ENCODE measurements at regions not wholly inside any gene's neighbourhood (a gene's known extent, or its start where the extent isn't known, plus 50 kb on each side); places are given as distances from the start of the nearest gene placed in this dataset.

DNA sequence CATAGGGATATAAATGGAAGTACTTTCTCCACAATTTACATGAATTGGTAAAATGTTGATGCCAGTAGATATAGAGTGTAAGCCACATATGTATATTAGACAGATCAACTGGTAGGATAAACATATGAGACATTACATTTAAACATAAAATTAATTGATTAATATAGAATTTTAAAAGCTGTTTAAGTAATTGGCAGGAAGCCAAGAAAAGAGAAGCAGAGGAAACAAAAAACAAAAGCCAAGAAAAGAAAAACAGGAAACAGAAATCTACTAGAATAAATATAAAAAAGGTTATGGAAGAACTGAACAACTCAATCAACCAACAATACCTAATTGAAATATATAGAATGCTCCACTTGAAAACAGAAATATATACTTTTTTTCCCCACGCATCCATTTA is 920.1 kb upstream of the TMEFF2 start:
- H2BK12ac ChIP-seq (ENCODE audit: low read depth, low read length): no peak overlapping the region

More for the DNA sequence above, 920.1 kb upstream of the TMEFF2 start:
- H3K18ac ChIP-seq (ENCODE audit: extremely low read depth, low read length): no peak overlapping the region
- no peak overlapping the region for H4K91ac ChIP-seq (replicated peaks; ENCODE audit: insufficient read length, low read length)
- H2AFZ ChIP-seq (ENCODE audit: low read length): no peak overlapping the region
- ChIA-PET CTCF (ENCODE audit: partially characterized antibody) (no interaction called here), POLR2A (ENCODE audit: partially characterized antibody) (no interaction called here)
- no peak overlapping the region for H2BK20ac ChIP-seq (ENCODE audit: low read length)
- no peaks in the 10 kb centered on the region for H4K20me1 ChIP-seq (replicated peaks in 1 of 2; ENCODE audit: control insufficient read depth in 1 of 2, insufficient read depth in 2 of 2, low read length in 2 of 2)
- WGBS, 2 experiments (ENCODE audit: extremely low coverage in 1 of 2, insufficient coverage in 1 of 2, insufficient read length in 1 of 2, insufficient replicate concordance in 2 of 2, low coverage in 1 of 2, low lambda C conversion rate in 2 of 2, missing lambda C conversion rate in 1 of 2): 86% methylated on average over 1 of the region's 1 CpG; no CpG with 5 or more reads in 1 of the 2 experiments
- no peak overlapping the region for H3K4me3 ChIP-seq (ENCODE audit: extremely low read depth in 1 of 4, insufficient read depth in 2 of 4, low read depth in 3 of 4, low read length in 4 of 4)
- TF ChIP-seq EP300 (IDR thresholded peaks at IDR 0.05; ENCODE audit: borderline replicate concordance in 1 of 2, low read depth in 2 of 2, low read length in 2 of 2): no peak
- no peak for TF ChIP-seq KDM1A (IDR thresholded peaks at IDR 0.05; ENCODE audit: borderline replicate concordance, low read length)
- TF ChIP-seq EGR1 (IDR thresholded peaks at IDR 0.05; ENCODE audit: borderline replicate concordance, low read depth, low read length): no peak
- no peak for TF ChIP-seq CHD2 (IDR thresholded peaks at IDR 0.05; ENCODE audit: low read length)
- TF ChIP-seq JUN (IDR thresholded peaks at IDR 0.05; ENCODE audit: low read depth, low read length): no peak
- TF ChIP-seq BCL11A (IDR thresholded peaks at IDR 0.05; ENCODE audit: low read depth in 2 of 2, low read length in 2 of 2): no peak
- TF ChIP-seq NRF1 (IDR thresholded peaks at IDR 0.05; ENCODE audit: low read depth, low read length): no peak
- no peak for TF ChIP-seq POU5F1 (IDR thresholded peaks at IDR 0.05; ENCODE audit: low read depth, low read length)
- TF ChIP-seq MAFK (IDR thresholded peaks at IDR 0.05; ENCODE audit: low read depth, low read length): no peak
- TF ChIP-seq BRCA1 (IDR thresholded peaks at IDR 0.05; ENCODE audit: low read depth, low read length): no peak
- no peak for TF ChIP-seq CEBPB (IDR thresholded peaks at IDR 0.05; ENCODE audit: low read depth, low read length)
- TF ChIP-seq CBX8 (IDR thresholded peaks at IDR 0.05; ENCODE audit: borderline replicate concordance, low read depth, low read length): no peak
- no peak for TF ChIP-seq HDAC2 (IDR thresholded peaks at IDR 0.05; ENCODE audit: borderline replicate concordance in 1 of 2, low read depth in 2 of 2, low read length in 2 of 2)
- no peak for DNase-seq (ENCODE audit: low read depth in 1 of 2, low spot score in 2 of 2)
- H2BK5ac ChIP-seq (ENCODE audit: low read depth, low read length): no peak overlapping the region
- H3K27me3 ChIP-seq (replicated peaks in 1 of 4; ENCODE audit: control insufficient read depth in 3 of 4, extremely low read depth in 1 of 4, insufficient read depth in 3 of 4, low read length in 3 of 4): no peaks in the 10 kb centered on the region
- H3K27ac ChIP-seq (ENCODE audit: low read depth, low read length): no peak overlapping the region
- H3K79me2 ChIP-seq (ENCODE audit: control insufficient read depth in 1 of 2, insufficient read depth in 2 of 2, low read length in 2 of 2): no peaks in the 10 kb centered on the region
- H3K14ac ChIP-seq (ENCODE audit: insufficient read length): no peak overlapping the region
- no peaks in the 10 kb centered on the region for H3K36me3 ChIP-seq (ENCODE audit: control insufficient read depth in 2 of 4, insufficient read depth in 4 of 4, low read length in 3 of 4)
- H3K9ac ChIP-seq (replicated peaks in 1 of 4; ENCODE audit: extremely low read depth in 1 of 4, low read depth in 3 of 4, low read length in 3 of 4): no peak overlapping the region
- no peak overlapping the region for H3K4ac ChIP-seq (replicated peaks; ENCODE audit: insufficient read length, low read depth, low read length)
- H3K23ac ChIP-seq (ENCODE audit: insufficient read length): no peak overlapping the region
- H3K23me2 ChIP-seq (ENCODE audit: low read depth, low read length): no peaks in the 10 kb centered on the region
- no peaks in the 10 kb centered on the region for H3K9me3 ChIP-seq (ENCODE audit: insufficient read depth in 2 of 2, low read depth in 1 of 2, low read length in 1 of 2)
- no peak overlapping the region for H2BK15ac ChIP-seq (ENCODE audit: low read length)
- no peak for FAIRE-seq
- H3K79me1 ChIP-seq (ENCODE audit: low read depth, low read length): no peaks in the 10 kb centered on the region
- H3K56ac ChIP-seq (replicated peaks; ENCODE audit: insufficient read length, low read depth, low read length): no peak overlapping the region
- no peak overlapping the region for H4K5ac ChIP-seq (ENCODE audit: insufficient read length, low read depth, low read length)
- no peak overlapping the region for H2AK5ac ChIP-seq (ENCODE audit: low read depth, low read length)
- H3K4me1 ChIP-seq (replicated peaks in 1 of 4; ENCODE audit: control insufficient read depth in 3 of 4, insufficient read depth in 4 of 4, low read length in 3 of 4): no peaks in the 10 kb centered on the region
- H4K8ac ChIP-seq (ENCODE audit: extremely low read depth, insufficient read depth, low read length): no peak overlapping the region
- no peak overlapping the region for H3K4me2 ChIP-seq (ENCODE audit: insufficient read depth in 1 of 2, low read depth in 2 of 2, low read length in 2 of 2)
- H2BK120ac ChIP-seq (replicated peaks; ENCODE audit: low read depth, low read length): no peak overlapping the region
